H9 (cell line): ENCODE measurements at regions not wholly inside any gene's neighbourhood (a gene's known extent, or its start where the extent isn't known, plus 50 kb on each side); places are given as distances from the start of the nearest gene placed in this dataset.

ENCODE experiments used
- DNase-seq: peaks from one replicate; pipeline ENCODE4 v3.0.0-alpha.2; 2017
- H2AFZ ChIP-seq: one replicate; pipeline ENCODE4 v1.6.1; 2013; ENCODE audit warnings: mild to moderate bottlenecking, low read length, control low read depth, moderate library complexity
- H2AK5ac ChIP-seq: 2 replicates; pipeline ENCODE4 v1.6.1; 2013; ENCODE audit warnings: low read length, control low read depth, mixed read lengths; ENCODE audit not compliant: insufficient read length
- H2BK120ac ChIP-seq: one replicate; pipeline ENCODE4 v1.6.1; 2013; ENCODE audit warnings: low read depth, mild to moderate bottlenecking, low read length, control low read depth, inconsistent platforms; ENCODE audit not compliant: poor library complexity, severe bottlenecking
- H2BK12ac ChIP-seq: 2 replicates; pipeline ENCODE4 v1.6.1; 2013; ENCODE audit warnings: low read length, control low read depth, mixed read lengths, low read depth; ENCODE audit not compliant: insufficient read length
- H2BK15ac ChIP-seq: 2 replicates; pipeline ENCODE4 v1.6.1; 2013; ENCODE audit warnings: low read depth, low read length, control low read depth
- H2BK20ac ChIP-seq: one replicate; pipeline ENCODE4 v1.6.1; 2013; ENCODE audit warnings: low read depth, mild to moderate bottlenecking, low read length, control low read depth, inconsistent platforms; ENCODE audit not compliant: poor library complexity, severe bottlenecking
- H2BK5ac ChIP-seq: 2 replicates; pipeline ENCODE4 v1.6.1; 2013; ENCODE audit warnings: low read length, control low read depth, mixed read lengths; ENCODE audit not compliant: insufficient read length
- H3K14ac ChIP-seq: 2 replicates; pipeline ENCODE4 v1.6.1; 2013; ENCODE audit warnings: low read length, control low read depth; ENCODE audit not compliant: insufficient read depth
- H3K18ac ChIP-seq: 2 replicates; pipeline ENCODE4 v1.6.1; 2013; ENCODE audit warnings: low read depth, mild to moderate bottlenecking, mixed read lengths, low read length, control low read depth; ENCODE audit not compliant: insufficient read length
- H3K23ac ChIP-seq: 2 replicates; pipeline ENCODE4 v1.6.1; 2013; ENCODE audit warnings: low read length, control low read depth, mixed read lengths, low read depth; ENCODE audit not compliant: insufficient read length
- H3K23me2 ChIP-seq: 2 replicates; pipeline ENCODE4 v1.6.1; 2013; ENCODE audit warnings: low read depth, mild to moderate bottlenecking, mixed read lengths, low read length, control low read depth; ENCODE audit not compliant: insufficient read length, poor library complexity, severe bottlenecking
- H3K27ac ChIP-seq: 2 replicates; pipeline ENCODE4 v1.5.1; 2013; ENCODE audit warnings: low read length, control low read depth, mixed read lengths, low read depth; ENCODE audit not compliant: insufficient read length
- H3K27me3 ChIP-seq: 2 replicates; pipeline ENCODE4 v1.6.1; 2013; ENCODE audit warnings: low read length, control low read depth, inconsistent platforms; ENCODE audit not compliant: insufficient read depth
- H3K4ac ChIP-seq: 2 replicates; pipeline ENCODE4 v1.6.1; 2013; ENCODE audit warnings: low read depth, mild to moderate bottlenecking, control low read depth, inconsistent platforms, low read length, moderate library complexity
- H3K4me1 ChIP-seq: 2 replicates; pipeline ENCODE4 v1.6.1; 2013; ENCODE audit warnings: low read length, control low read depth, inconsistent platforms; ENCODE audit not compliant: insufficient read depth
- H3K4me2 ChIP-seq: 2 replicates; pipeline ENCODE4 v1.6.1; 2013; ENCODE audit warnings: low read length, control low read depth, mixed read lengths; ENCODE audit not compliant: insufficient read length, insufficient read depth
- H3K56ac ChIP-seq: 2 replicates; pipeline ENCODE4 v1.6.1; 2013; ENCODE audit warnings: low read depth, mild to moderate bottlenecking, mixed read lengths, low read length, control low read depth; ENCODE audit not compliant: insufficient read length
- H3K79me1 ChIP-seq: 2 replicates; pipeline ENCODE4 v1.6.1; 2013; ENCODE audit warnings: low read depth, mild to moderate bottlenecking, moderate library complexity, low read length, control low read depth, inconsistent platforms; ENCODE audit not compliant: insufficient read depth, poor library complexity, severe bottlenecking
- H3K79me2 ChIP-seq: 2 replicates; pipeline ENCODE4 v1.6.1; 2013; ENCODE audit warnings: low read length, control low read depth, inconsistent platforms; ENCODE audit not compliant: insufficient read depth
- H3K9ac ChIP-seq: 2 replicates; pipeline ENCODE4 v1.6.1; 2013; ENCODE audit warnings: low read length, control low read depth, mixed read lengths; ENCODE audit not compliant: insufficient read length; ENCODE audit errors: extremely low read depth
- H3K9me3 ChIP-seq: one replicate; pipeline ENCODE4 v1.6.1; 2013; ENCODE audit warnings: low read depth, low read length, inconsistent platforms; ENCODE audit not compliant: control insufficient read depth
- H3T11ph ChIP-seq: one replicate; pipeline ENCODE4 v1.6.1; 2013; ENCODE audit warnings: mild to moderate bottlenecking, low read length, control low read depth, inconsistent platforms
- H4K20me1 ChIP-seq: one replicate; pipeline ENCODE4 v1.6.1; 2013; ENCODE audit not compliant: control insufficient read depth, insufficient read length, insufficient read depth
- H4K5ac ChIP-seq: 2 replicates; pipeline ENCODE4 v1.6.1; 2013; ENCODE audit warnings: low read depth, mild to moderate bottlenecking, mixed read lengths, low read length, control low read depth; ENCODE audit not compliant: insufficient read length
- H4K8ac ChIP-seq: replicated peaks from 2 replicates; pipeline ENCODE4 v1.6.1; 2013; ENCODE audit warnings: low read length, control low read depth, mixed read lengths, low read depth; ENCODE audit not compliant: insufficient read length
- H4K91ac ChIP-seq: 2 replicates; pipeline ENCODE4 v1.6.1; 2013; ENCODE audit warnings: low read depth, mild to moderate bottlenecking, moderate library complexity, mixed read lengths, low read length, control low read depth; ENCODE audit not compliant: insufficient read length
- H3K27ac Mint-ChIP-seq, 3 experiments: 2 replicates in 2 of 3; 3 replicates in 1 of 3; pipeline ENCODE4 v1.8.0; 2020 to 2021; ENCODE audit warnings: mixed read lengths in 3 of 3, mild to moderate bottlenecking in 1 of 3, moderate library complexity in 1 of 3
- H3K27me3 Mint-ChIP-seq: 2 replicates; pipeline ENCODE4 v1.8.0; 2021; ENCODE audit warnings: low read depth, mild to moderate bottlenecking, moderate library complexity, mixed read lengths
- H3K36me3 Mint-ChIP-seq, 3 experiments: 2 replicates in 2 of 3; 3 replicates in 1 of 3; pipeline ENCODE4 v1.8.0; 2020 to 2021; ENCODE audit warnings: low read depth in 3 of 3, mixed read lengths in 3 of 3; ENCODE audit not compliant: insufficient read depth in 1 of 3
- H3K4me1 Mint-ChIP-seq, 2 experiments: 2 replicates each; pipeline ENCODE4 v1.8.0; 2020; ENCODE audit warnings: mixed read lengths in 2 of 2
- H3K4me3 Mint-ChIP-seq, 2 experiments: 2 replicates in 1 of 2; 3 replicates in 1 of 2; pipeline ENCODE4 v1.8.0; 2020 to 2021; ENCODE audit warnings: mild to moderate bottlenecking in 2 of 2, mixed read lengths in 2 of 2, moderate library complexity in 1 of 2
- H3K9me3 Mint-ChIP-seq, 2 experiments: 2 replicates in 1 of 2; 3 replicates in 1 of 2; pipeline ENCODE4 v1.8.0; 2020; ENCODE audit warnings: mild to moderate bottlenecking in 2 of 2, mixed read lengths in 2 of 2, moderate library complexity in 1 of 2
- WGBS: extraction: QIAGEN DNeasy Blood & Tissue Kit; methylation state at CpG from one replicate; pipeline ENCODE4 v1.1.7; 2013; ENCODE audit warnings: missing lambda C conversion rate, low lambda C conversion rate, mixed read lengths; ENCODE audit not compliant: insufficient read length; ENCODE audit errors: extremely low coverage; 5-methylcytosine and 5-hydroxymethylcytosine counted together
- TF ChIP-seq, protein P1 (sequence below): fragments of 200-600 bp; sonication (generic); conservative IDR thresholded peaks from 3 replicates; pipeline ENCODE4 v1.8.0; 2021; ENCODE audit warnings: antibody characterized with exemption, mild to moderate bottlenecking

GRCh38 chr1:80158266-80158665 lies 1151.7 kb upstream of the ADGRL4 start:
- H4K8ac ChIP-seq: no peak overlapping the region
- peak overlapping the region in 1 of 3 experiments; percentile 42; a peak in 3 of 7 replicates for H3K27ac Mint-ChIP-seq
- no peak overlapping the region for H3K4ac ChIP-seq
- 0 out of 2 replicates have a peak, but pooled peaks cover 2% of the 10 kb centered on the region for H3K4me1 ChIP-seq
- H3K14ac ChIP-seq: no peak overlapping the region
- no peaks in the 10 kb centered on the region for H3K79me2 ChIP-seq
- DNase-seq: no peak
- H3K27ac ChIP-seq: no peak overlapping the region
- TF ChIP-seq, protein P1, sequence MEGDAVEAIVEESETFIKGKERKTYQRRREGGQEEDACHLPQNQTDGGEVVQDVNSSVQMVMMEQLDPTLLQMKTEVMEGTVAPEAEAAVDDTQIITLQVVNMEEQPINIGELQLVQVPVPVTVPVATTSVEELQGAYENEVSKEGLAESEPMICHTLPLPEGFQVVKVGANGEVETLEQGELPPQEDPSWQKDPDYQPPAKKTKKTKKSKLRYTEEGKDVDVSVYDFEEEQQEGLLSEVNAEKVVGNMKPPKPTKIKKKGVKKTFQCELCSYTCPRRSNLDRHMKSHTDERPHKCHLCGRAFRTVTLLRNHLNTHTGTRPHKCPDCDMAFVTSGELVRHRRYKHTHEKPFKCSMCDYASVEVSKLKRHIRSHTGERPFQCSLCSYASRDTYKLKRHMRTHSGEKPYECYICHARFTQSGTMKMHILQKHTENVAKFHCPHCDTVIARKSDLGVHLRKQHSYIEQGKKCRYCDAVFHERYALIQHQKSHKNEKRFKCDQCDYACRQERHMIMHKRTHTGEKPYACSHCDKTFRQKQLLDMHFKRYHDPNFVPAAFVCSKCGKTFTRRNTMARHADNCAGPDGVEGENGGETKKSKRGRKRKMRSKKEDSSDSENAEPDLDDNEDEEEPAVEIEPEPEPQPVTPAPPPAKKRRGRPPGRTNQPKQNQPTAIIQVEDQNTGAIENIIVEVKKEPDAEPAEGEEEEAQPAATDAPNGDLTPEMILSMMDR: no peak
- peak overlapping the region; percentile 83 for H2BK20ac ChIP-seq
- H3K4me3 Mint-ChIP-seq: no peak overlapping the region
- no peak overlapping the region for H4K91ac ChIP-seq
- no peak overlapping the region for H2BK5ac ChIP-seq
- H4K20me1 ChIP-seq: no peaks in the 10 kb centered on the region
- H2AK5ac ChIP-seq: no peak overlapping the region
- no peak overlapping the region for H2AFZ ChIP-seq
- H3K27me3 ChIP-seq: no peaks in the 10 kb centered on the region
- no peak overlapping the region for H3K23ac ChIP-seq
- H3K18ac ChIP-seq: no peak overlapping the region
- peaks cover 0 to 4% (median 0%) of the 10 kb centered on the region in 3 experiments; a peak in 1 of 7 replicates for H3K36me3 Mint-ChIP-seq
- H2BK12ac ChIP-seq: no peak overlapping the region
- no peak overlapping the region for H3T11ph ChIP-seq
- no peaks in the 10 kb centered on the region for H3K23me2 ChIP-seq
- H3K79me1 ChIP-seq: no peaks in the 10 kb centered on the region
- no peak overlapping the region for H2BK15ac ChIP-seq
- no peak overlapping the region for H3K4me2 ChIP-seq
- no peaks in the 10 kb centered on the region for H3K9me3 ChIP-seq
- WGBS: no CpG with 5 or more reads among the region's 4 CpGs
- peaks cover 0 to 2% of the 10 kb centered on the region in 2 experiments; a peak in 1 of 5 replicates for H3K9me3 Mint-ChIP-seq
- H2BK120ac ChIP-seq: no peak overlapping the region
- no peaks in the 10 kb centered on the region for H3K27me3 Mint-ChIP-seq
- H3K56ac ChIP-seq: no peak overlapping the region
- H4K5ac ChIP-seq: no peak overlapping the region
- H3K9ac ChIP-seq: no peak overlapping the region
- peaks cover 36 to 38% of the 10 kb centered on the region in 2 experiments for H3K4me1 Mint-ChIP-seq
